Transverse colon (tissue), 4 donors: ENCODE measurements at regions not wholly inside any gene's neighbourhood (a gene's known extent, or its start where the extent isn't known, plus 50 kb on each side); places are given as distances from the start of the nearest gene placed in this dataset.

Experiments
- DNase-seq: peaks from one replicate; pipeline ENCODE4 v3.0.0-alpha.2; 2019
- H3K27ac ChIP-seq, 4 donors: fragments of 200-600 bp; sonication (generic); 2 replicates each; pipeline ENCODE4 v1.5.1; 2016 to 2018; ENCODE audit warnings: inconsistent platforms in 4 of 4
- H3K27me3 ChIP-seq: fragments of 200-600 bp; sonication (generic); 2 replicates; pipeline ENCODE4 v1.5.1; 2017; ENCODE audit warnings: inconsistent platforms
- H3K36me3 ChIP-seq, 4 donors: fragments of 200-600 bp; sonication (generic); 2 replicates each; pipeline ENCODE4 v1.5.1; 2017 to 2019; ENCODE audit warnings: inconsistent platforms in 4 of 4
- H3K4me1 ChIP-seq, 4 donors: fragments of 200-600 bp; sonication (generic); 2 replicates each; pipeline ENCODE4 v1.5.1; 2017 to 2020; ENCODE audit warnings: inconsistent platforms in 4 of 4
- H3K4me3 ChIP-seq, 4 donors: fragments of 200-600 bp; sonication (generic); 1 replicate in 1 of 4; 2 replicates in 3 of 4; pipeline versions ENCODE4 v1.5.1 to v1.6.1; 2017 to 2019; ENCODE audit warnings: inconsistent platforms in 4 of 4
- H3K9me3 ChIP-seq, 2 donors: fragments of 200-600 bp; sonication (generic); 2 replicates each; pipeline ENCODE4 v1.5.1; 2017 to 2019; ENCODE audit warnings: inconsistent platforms in 2 of 2
- EP300 ChIP-seq: sonication (generic); formaldehyde crosslinking; IDR thresholded peaks from one replicate; pipeline ENCODE4 v1.6.1; 2017; ENCODE audit warnings: antibody characterized with exemption, low read depth
- POLR2A ChIP-seq: fragments of 450-650 bp; IDR thresholded peaks from one replicate; pipeline ENCODE4 v1.6.1; 2016; ENCODE audit warnings: antibody characterized with exemption, mild to moderate bottlenecking, moderate library complexity
- POLR2AphosphoS5 ChIP-seq, 3 donors: sonication (generic); formaldehyde crosslinking; IDR thresholded peaks; one replicate each; pipeline ENCODE4 v1.6.1; 2016; ENCODE audit warnings: antibody characterized with exemption in 3 of 3
- WGBS, 2 donors: methylation state at CpG; one replicate each; pipeline ENCODE4 v1.1.5; 2018; ENCODE audit warnings: low coverage in 1 of 2; 5-methylcytosine and 5-hydroxymethylcytosine counted together
- in situ Hi-C, 4 donors: fragments of 200-750 bp; cut with MboI; loops; one replicate each; pipeline versions ENCODE4 v1.15.0 to v1.15.1; 2017; ENCODE audit warnings: low sequenced_read_pairs in 3 of 4, low pct_ligation_motif_present in 1 of 4, low pct_unique_long_range_greater_than_20kb in 1 of 4
- intact Hi-C: fragments of 100-400 bp; cut with DNase I; formaldehyde crosslinking; loops from one replicate; pipeline ENCODE4 v1.15.1; 2023; ENCODE audit warnings: low total_unique reads
- TF ChIP-seq, protein P1 (sequence below), 5 experiments: fragments of 200-600 bp in 3 of 5; fragments of 450-650 bp in 2 of 5; sonication (generic) in 3 of 5; IDR thresholded peaks; 1 replicate in 2 of 5; 2 replicates in 3 of 5; pipeline ENCODE4 v1.5.1; 2016 to 2017; ENCODE audit warnings: antibody characterized with exemption in 5 of 5, inconsistent platforms in 3 of 5, mild to moderate bottlenecking in 2 of 5, moderate library complexity in 1 of 5

DNA sequence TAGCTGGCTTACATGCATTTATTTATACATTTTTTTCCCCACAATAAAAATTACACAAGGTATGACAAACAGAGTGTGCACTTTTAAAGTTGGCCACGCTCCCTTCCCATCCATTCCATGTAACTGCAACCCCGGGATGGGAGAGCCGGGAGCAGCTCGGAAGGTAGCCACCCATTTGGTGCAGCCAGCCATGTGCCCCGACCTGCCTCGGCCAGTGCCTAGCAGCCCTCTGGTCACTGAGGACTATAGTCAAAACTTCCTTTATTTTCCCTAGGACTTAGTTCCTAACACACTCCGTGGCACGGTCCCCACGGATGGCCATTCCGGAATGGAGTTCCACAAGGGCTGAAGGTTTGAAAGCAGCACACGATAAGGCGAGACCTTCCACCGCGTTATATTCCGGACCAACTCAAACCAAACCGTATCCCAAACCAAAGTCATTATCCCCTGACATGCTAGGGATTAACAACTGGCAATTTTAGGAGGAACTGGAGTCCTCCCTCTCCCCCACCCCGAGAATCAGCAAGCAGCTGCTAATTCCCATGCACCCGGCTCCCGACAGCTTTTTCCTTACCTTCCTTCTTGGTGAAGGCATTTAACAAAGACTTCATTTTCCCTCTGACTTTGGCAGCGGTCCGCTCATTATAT is 426.4 kb downstream of the SHANK2 start:
- Histone ChIP-seq H3K36me3 (no peaks in the 10 kb centered on the region), H3K4me3 (peak overlapping the region in 2 of 4 donors; percentile 4 to 24), H3K27me3 (no peaks in the 10 kb centered on the region), H3K27ac (peak overlapping the region in 2 of 4 donors; percentile 3 to 54), H3K9me3 (no peaks in the 10 kb centered on the region), H3K4me1 (peaks cover 0 to 12% (median 3%) of the 10 kb centered on the region in 4 donors)
- 62 to 64% methylated on average over 3 to 21 of the region's 21 CpGs for WGBS, 2 donors
- intact Hi-C loops (no loop called here), in situ Hi-C loops (no loop called here)
- TF ChIP-seq POLR2A = no peak
- TF ChIP-seq EP300 = no peak
- TF ChIP-seq, protein P1, sequence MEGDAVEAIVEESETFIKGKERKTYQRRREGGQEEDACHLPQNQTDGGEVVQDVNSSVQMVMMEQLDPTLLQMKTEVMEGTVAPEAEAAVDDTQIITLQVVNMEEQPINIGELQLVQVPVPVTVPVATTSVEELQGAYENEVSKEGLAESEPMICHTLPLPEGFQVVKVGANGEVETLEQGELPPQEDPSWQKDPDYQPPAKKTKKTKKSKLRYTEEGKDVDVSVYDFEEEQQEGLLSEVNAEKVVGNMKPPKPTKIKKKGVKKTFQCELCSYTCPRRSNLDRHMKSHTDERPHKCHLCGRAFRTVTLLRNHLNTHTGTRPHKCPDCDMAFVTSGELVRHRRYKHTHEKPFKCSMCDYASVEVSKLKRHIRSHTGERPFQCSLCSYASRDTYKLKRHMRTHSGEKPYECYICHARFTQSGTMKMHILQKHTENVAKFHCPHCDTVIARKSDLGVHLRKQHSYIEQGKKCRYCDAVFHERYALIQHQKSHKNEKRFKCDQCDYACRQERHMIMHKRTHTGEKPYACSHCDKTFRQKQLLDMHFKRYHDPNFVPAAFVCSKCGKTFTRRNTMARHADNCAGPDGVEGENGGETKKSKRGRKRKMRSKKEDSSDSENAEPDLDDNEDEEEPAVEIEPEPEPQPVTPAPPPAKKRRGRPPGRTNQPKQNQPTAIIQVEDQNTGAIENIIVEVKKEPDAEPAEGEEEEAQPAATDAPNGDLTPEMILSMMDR (IDR thresholded peaks at IDR 0.05) = no peak
- no peak for TF ChIP-seq POLR2AphosphoS5 (IDR thresholded peaks at IDR 0.05)
- no peak for DNase-seq

DNA sequence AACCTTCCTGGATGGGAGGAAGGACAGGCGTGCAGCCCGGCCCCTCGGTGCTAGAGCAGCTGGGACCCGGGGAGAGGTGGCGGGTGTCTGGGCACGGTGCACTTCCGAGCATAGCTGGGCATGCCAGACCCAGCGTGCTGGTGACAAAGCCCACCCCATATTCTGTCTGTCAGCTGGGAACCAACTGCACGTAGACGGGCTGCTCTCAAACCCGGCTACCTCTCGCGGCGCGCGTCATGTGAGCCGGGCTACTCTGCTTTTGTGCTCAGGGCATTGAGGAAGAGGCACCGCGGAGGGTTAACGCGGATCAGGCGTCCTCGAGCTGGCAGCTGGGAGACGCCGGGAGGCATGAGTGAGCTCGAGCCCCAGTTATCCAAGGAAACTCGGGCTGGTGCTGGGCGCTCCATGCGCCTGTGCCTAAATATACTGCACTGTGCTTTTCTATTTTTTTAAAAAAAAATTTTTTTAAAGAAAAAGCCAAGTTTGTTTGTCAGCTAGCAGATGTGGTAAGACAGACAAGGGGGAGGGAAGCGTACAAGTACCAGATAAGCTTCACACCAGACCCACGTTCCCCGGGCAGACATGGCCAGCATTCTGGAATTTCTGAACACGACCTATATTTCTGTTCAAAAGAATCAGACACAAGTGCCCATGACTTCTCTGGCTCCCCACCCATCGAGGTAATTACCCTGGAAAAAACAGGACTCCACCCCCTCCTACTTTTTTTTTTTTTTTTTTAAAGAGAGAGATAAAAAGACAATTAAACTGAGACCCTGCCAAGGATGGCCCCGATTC is 425.6 kb downstream of the SHANK2 start:
- no peaks in the 10 kb centered on the region for H3K27me3 ChIP-seq
- peak overlapping the region in 2 of 4 donors; percentile 4 to 24 for H3K4me3 ChIP-seq
- 50 to 53% methylated on average over 6 to 35 of the region's 35 CpGs for WGBS, 2 donors
- in situ Hi-C loops (no loop called here), intact Hi-C loops (no loop called here)
- peak overlapping the region in 2 of 4 donors; percentile 3 to 54 for H3K27ac ChIP-seq
- no peaks in the 10 kb centered on the region for H3K9me3 ChIP-seq
- H3K36me3 ChIP-seq = no peaks in the 10 kb centered on the region
- H3K4me1 ChIP-seq = peaks cover 0 to 12% (median 3%) of the 10 kb centered on the region in 4 donors
- no peak for DNase-seq
- TF ChIP-seq POLR2AphosphoS5 (IDR thresholded peaks at IDR 0.05) (no peak), POLR2A (no peak), EP300 (no peak)
- TF ChIP-seq, protein P1 (IDR thresholded peaks at IDR 0.05) = no peak

DNA sequence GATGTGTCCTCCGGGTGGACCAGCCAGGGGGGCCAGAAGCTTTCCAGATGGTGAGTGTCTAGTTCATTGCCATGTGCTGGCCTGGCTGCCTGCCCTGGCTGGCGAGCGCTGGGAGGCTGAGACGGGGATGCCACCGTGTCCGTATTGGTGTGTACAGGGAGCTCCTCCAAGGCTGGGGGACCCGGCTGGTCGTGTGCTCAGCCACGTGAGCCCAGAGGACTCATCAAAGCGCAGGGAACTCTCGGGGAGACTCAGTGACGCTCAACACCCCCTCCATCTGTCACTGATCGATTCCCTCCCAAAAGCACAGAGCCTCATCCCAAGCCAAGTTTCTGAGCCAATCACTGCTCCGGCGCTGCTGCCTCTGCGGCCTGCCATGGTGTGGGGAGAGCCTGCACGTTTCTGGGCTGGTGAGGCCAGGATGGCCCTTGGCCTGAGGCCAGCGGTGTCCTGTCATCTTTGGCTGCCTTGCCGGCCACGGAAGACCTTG is 423.7 kb downstream of the SHANK2 start:
- intact Hi-C loops (no loop called here), in situ Hi-C loops (no loop called here)
- TF ChIP-seq, protein P1 (IDR thresholded peaks at IDR 0.05) = no peak
- no peak for TF ChIP-seq EP300
- peak in 1 of 3 donors; percentile 34 for TF ChIP-seq POLR2AphosphoS5 (IDR thresholded peaks at IDR 0.05)
- DNase-seq = peak; percentile 20
- Histone ChIP-seq H3K9me3 (no peaks in the 10 kb centered on the region), H3K27me3 (no peaks in the 10 kb centered on the region), H3K4me3 (no peak overlapping the region), H3K4me1 (peaks cover 0 to 12% (median 3%) of the 10 kb centered on the region in 4 donors), H3K36me3 (no peaks in the 10 kb centered on the region), H3K27ac (no peak overlapping the region)
- WGBS, 2 donors = 80% methylated on average over 19 of the region's 20 CpGs; no CpG with 5 or more reads in 1 of the 2 donors

DNA sequence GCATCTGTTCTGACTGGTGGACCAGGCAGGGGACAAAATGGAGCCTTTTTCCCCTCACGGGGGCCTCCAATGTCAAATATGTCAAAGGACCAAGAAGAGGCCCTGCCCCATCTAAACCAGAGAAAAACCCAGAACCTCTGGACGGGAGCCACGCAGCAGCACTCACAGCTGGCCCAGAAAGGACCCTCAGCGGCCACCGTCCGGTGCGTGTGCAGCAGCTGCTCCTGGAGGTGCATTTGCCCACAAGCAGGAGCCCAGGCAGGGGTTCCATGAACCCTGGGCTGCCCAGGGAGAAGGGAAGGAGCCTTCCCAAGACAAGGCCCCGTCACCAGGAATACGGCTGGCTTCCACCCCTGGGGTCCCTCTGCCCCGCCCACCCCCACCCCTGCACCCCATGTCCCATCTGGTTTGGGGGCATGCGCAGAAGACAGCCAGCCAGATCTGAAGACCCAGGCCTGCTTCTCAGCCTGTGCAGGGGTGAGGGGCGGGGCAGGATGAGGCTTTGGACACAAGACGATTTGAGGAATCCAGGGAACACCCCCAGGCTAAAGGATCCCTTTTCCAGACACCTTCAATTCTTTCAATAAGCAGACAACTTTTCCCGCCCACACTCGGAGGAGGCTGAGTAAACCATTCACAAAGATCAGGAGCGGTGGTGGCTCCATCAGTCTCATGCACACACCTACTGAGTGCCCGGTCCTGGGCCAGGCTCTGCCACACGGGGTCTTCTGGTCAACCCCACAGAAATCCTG is 423.1 kb downstream of the SHANK2 start:
- H3K4me3 ChIP-seq = no peak overlapping the region
- intact Hi-C loops (no loop called here), in situ Hi-C loops (no loop called here)
- TF ChIP-seq EP300 (no peak), POLR2AphosphoS5 (IDR thresholded peaks at IDR 0.05) (no peak), POLR2A (no peak)
- TF ChIP-seq, protein P1 (IDR thresholded peaks at IDR 0.05) = no peak
- H3K36me3 ChIP-seq = no peaks in the 10 kb centered on the region
- no peaks in the 10 kb centered on the region for H3K27me3 ChIP-seq
- DNase-seq = no peak
- WGBS, 2 donors = 89% methylated on average over 17 of the region's 18 CpGs; no CpG with 5 or more reads in 1 of the 2 donors
- H3K27ac ChIP-seq = no peak overlapping the region
- H3K4me1 ChIP-seq = peaks cover 0 to 12% (median 3%) of the 10 kb centered on the region in 4 donors
- H3K9me3 ChIP-seq = no peaks in the 10 kb centered on the region
